CD8-positive, alpha-beta memory T cell (primary cell): ENCODE measurements at regions not wholly inside any gene's neighbourhood (a gene's known extent, or its start where the extent isn't known, plus 50 kb on each side); places are given as distances from the start of the nearest gene placed in this dataset.
"Not testable (repeated sequence)": the region's sequence is repeated elsewhere in the genome, so short reads cannot be mapped to it uniquely, and the experiment has no call there.

ENCODE experiments used
- CTCF ChIA-PET: fragments of 350-600 bp; sonication (Branson Sonifier 250); formaldehyde crosslinking; loops from one replicate; lab custom pipeline; 2021; ENCODE audit warnings: antibody characterized with exemption; lab: Charles Lee
- POLR2A ChIA-PET: fragments of 350-600 bp; sonication (Branson Sonifier 250); formaldehyde crosslinking; loops from one replicate; lab custom pipeline; 2021; ENCODE audit warnings: antibody characterized with exemption; lab: Charles Lee
- DNase-seq, 5 donors: peaks; one replicate each; pipeline versions ENCODE4 v3.0.0 to v3.0.0-alpha.2; 2020 to 2022; ENCODE audit warnings: mixed read lengths in 1 of 5
- H3K27ac ChIP-seq: one replicate; pipeline ENCODE4 v1.7.0; 2013; ENCODE audit warnings: low read depth, mild to moderate bottlenecking, low read length, moderate library complexity
- H3K27me3 ChIP-seq: 2 replicates; pipeline ENCODE4 v1.7.0; 2013; ENCODE audit warnings: low read length, mild to moderate bottlenecking; ENCODE audit not compliant: insufficient read depth, poor library complexity, severe bottlenecking
- H3K36me3 ChIP-seq: 2 replicates; pipeline ENCODE4 v1.7.0; 2013; ENCODE audit warnings: mild to moderate bottlenecking, low read length, moderate library complexity; ENCODE audit not compliant: insufficient read depth
- H3K4me1 ChIP-seq: 2 replicates; pipeline ENCODE4 v1.7.0; 2013; ENCODE audit warnings: mild to moderate bottlenecking, low read length, moderate library complexity; ENCODE audit not compliant: insufficient read depth
- H3K4me3 ChIP-seq: 2 replicates; pipeline ENCODE4 v1.7.0; 2013; ENCODE audit warnings: mild to moderate bottlenecking, low read length
- H3K9me3 ChIP-seq: 2 replicates; pipeline ENCODE4 v1.7.0; 2013; ENCODE audit warnings: mild to moderate bottlenecking, low read length
- H3K27ac Mint-ChIP-seq, 8 donors: one replicate each; pipeline ENCODE4 v1.8.0; 2020 to 2021; ENCODE audit warnings: mixed read lengths in 8 of 8, mild to moderate bottlenecking in 6 of 8, inconsistent platforms in 3 of 8, moderate library complexity in 3 of 8
- H3K27me3 Mint-ChIP-seq, 2 donors: one replicate each; pipeline ENCODE4 v1.8.0; 2020 to 2021; ENCODE audit warnings: mixed read lengths in 2 of 2, mild to moderate bottlenecking in 1 of 2, moderate library complexity in 1 of 2
- H3K36me3 Mint-ChIP-seq, 3 donors: one replicate each; pipeline ENCODE4 v1.8.0; 2020 to 2021; ENCODE audit warnings: mixed read lengths in 3 of 3, inconsistent platforms in 1 of 3, mild to moderate bottlenecking in 1 of 3
- H3K4me1 Mint-ChIP-seq, 3 donors: one replicate each; pipeline ENCODE4 v1.8.0; 2020 to 2021; ENCODE audit warnings: mixed read lengths in 3 of 3, inconsistent platforms in 1 of 3, mild to moderate bottlenecking in 1 of 3
- H3K4me3 Mint-ChIP-seq, 7 donors: one replicate each; pipeline ENCODE4 v1.8.0; 2020 to 2021; ENCODE audit warnings: mixed read lengths in 7 of 7, mild to moderate bottlenecking in 6 of 7, moderate library complexity in 4 of 7, inconsistent platforms in 2 of 7
- H3K9me3 Mint-ChIP-seq, 5 donors: one replicate each; pipeline ENCODE4 v1.8.0; 2020 to 2022; ENCODE audit warnings: mixed read lengths in 5 of 5, mild to moderate bottlenecking in 3 of 5, moderate library complexity in 2 of 5, inconsistent platforms in 1 of 5

GRCh38 chr9:30058463-30058862, 2326.0 kb upstream of the ACO1 start:
- no peaks in the 10 kb centered on the region for H3K4me1 ChIP-seq
- ChIA-PET CTCF (no interaction called here), POLR2A (no interaction called here)
- no peak overlapping the region for H3K4me3 ChIP-seq
- no peak overlapping the region for H3K27ac ChIP-seq
- H3K9me3 ChIP-seq, result no peaks in the 10 kb centered on the region
- Mint-ChIP-seq H3K4me3 (no peak overlapping the region), H3K4me1 (no peaks in the 10 kb centered on the region), H3K27me3 (no peaks in the 10 kb centered on the region), H3K9me3 (peaks cover 0 to 4% (median 3%) of the 10 kb centered on the region in 5 donors), H3K36me3 (no peaks in the 10 kb centered on the region), H3K27ac (no peak overlapping the region)
- no peak for DNase-seq
- H3K27me3 ChIP-seq, result no peaks in the 10 kb centered on the region
- H3K36me3 ChIP-seq, result no peaks in the 10 kb centered on the region

- no peak overlapping the region for H3K27ac Mint-ChIP-seq
- H3K27me3 Mint-ChIP-seq, result no peaks in the 10 kb centered on the region
- no peaks in the 10 kb centered on the region for H3K36me3 ChIP-seq
- peaks cover 0 to 7% (median 0%) of the 10 kb centered on the region in 5 donors for H3K9me3 Mint-ChIP-seq
- no peak overlapping the region for H3K4me3 Mint-ChIP-seq
- ChIA-PET POLR2A (no interaction called here), CTCF (no interaction called here)
- H3K4me1 ChIP-seq, result no peaks in the 10 kb centered on the region
- H3K36me3 Mint-ChIP-seq, result no peaks in the 10 kb centered on the region
- DNase-seq, result no peak
- no peaks in the 10 kb centered on the region for H3K9me3 ChIP-seq
- H3K4me1 Mint-ChIP-seq, result no peaks in the 10 kb centered on the region
- H3K4me3 ChIP-seq, result no peak overlapping the region
- no peaks in the 10 kb centered on the region for H3K27me3 ChIP-seq
- no peak overlapping the region for H3K27ac ChIP-seq
These were observed 2323.5 kb upstream of the ACO1 start for GRCh38 chr9:30060976-30061375.

GRCh38 chr9:30065888-30066287, 2318.6 kb upstream of the ACO1 start:
- H3K36me3 Mint-ChIP-seq, result no peaks in the 10 kb centered on the region

DNA sequence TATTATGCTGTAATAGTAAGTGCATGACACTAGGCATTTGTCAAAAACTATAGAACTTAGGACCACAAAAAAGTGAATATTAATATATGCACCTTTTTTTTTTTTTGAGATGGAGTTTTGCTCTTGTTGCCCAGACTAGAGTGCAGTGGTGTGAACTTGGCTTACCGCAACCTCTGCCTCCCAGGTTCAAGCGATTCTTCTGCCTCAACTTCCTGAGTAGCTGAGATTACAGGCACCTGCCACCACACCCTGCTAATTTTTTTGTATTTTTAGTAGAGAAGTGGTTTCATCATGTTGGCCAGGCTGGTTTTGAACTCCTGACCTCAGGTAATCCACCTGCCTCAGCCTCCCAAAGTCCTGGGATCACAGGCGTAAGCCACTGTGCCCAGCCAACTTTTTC, 2315.2 kb upstream of the ACO1 start:
- H3K27ac ChIP-seq, H3K27ac Mint-ChIP-seq, H3K4me3 Mint-ChIP-seq, H3K4me3 ChIP-seq, H3K36me3 Mint-ChIP-seq, H3K36me3 ChIP-seq, H3K4me1 Mint-ChIP-seq, H3K4me1 ChIP-seq, POLR2A ChIA-PET, CTCF ChIA-PET, H3K27me3 Mint-ChIP-seq, DNase-seq, H3K27me3 ChIP-seq, H3K9me3 ChIP-seq: not testable (repeated sequence)
- peaks cover 0 to 11% (median 6%) of the 10 kb centered on the region in 5 donors for H3K9me3 Mint-ChIP-seq

More at GRCh38 chr9:30065888-30066287, 2318.6 kb upstream of the ACO1 start:
- POLR2A ChIA-PET, result no interaction called here
- Mint-ChIP-seq H3K4me1 (no peaks in the 10 kb centered on the region), H3K4me3 (no peak overlapping the region), H3K9me3 (peaks cover 0 to 11% (median 5%) of the 10 kb centered on the region in 5 donors), H3K27me3 (no peaks in the 10 kb centered on the region), H3K27ac (no peak overlapping the region)
- Histone ChIP-seq H3K27ac (no peak overlapping the region), H3K4me3 (no peak overlapping the region), H3K36me3 (no peaks in the 10 kb centered on the region), H3K9me3 (no peaks in the 10 kb centered on the region), H3K4me1 (no peaks in the 10 kb centered on the region), H3K27me3 (no peaks in the 10 kb centered on the region)
- DNase-seq, result no peak
- CTCF ChIA-PET, result no interaction called here

DNA sequence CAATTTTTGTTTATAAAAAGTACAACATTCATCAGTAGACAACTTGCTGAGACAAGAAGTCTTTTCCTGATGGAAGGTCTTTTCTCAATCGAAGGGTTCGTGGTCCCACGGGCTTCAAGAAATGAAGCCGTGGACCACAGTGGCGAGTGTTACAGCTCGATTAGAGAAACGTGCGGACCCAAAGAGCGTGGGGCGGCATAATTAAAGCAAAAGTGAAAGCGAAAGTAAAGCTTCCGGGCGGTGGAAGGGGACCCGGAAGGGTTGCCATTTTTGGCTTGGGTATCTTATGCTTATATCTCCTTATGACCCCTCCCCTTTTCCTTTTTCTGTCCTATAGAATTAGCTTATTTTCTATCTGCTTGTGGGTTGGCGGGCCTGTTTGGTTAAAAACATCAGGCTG, 2309.4 kb upstream of the ACO1 start:
- H3K27ac ChIP-seq, result no peak overlapping the region
- ChIA-PET CTCF (no interaction called here), POLR2A (no interaction called here)
- Mint-ChIP-seq H3K4me3 (peak overlapping the region in 4 of 7 donors; percentile 16 to 83 (median 59)), H3K4me1 (peaks cover 9 to 20% (median 11%) of the 10 kb centered on the region in 3 donors), H3K27me3 (no peaks in the 10 kb centered on the region), H3K36me3 (no peaks in the 10 kb centered on the region), H3K27ac (peak overlapping the region in 3 of 8 donors; percentile 16 to 92 (median 63)), H3K9me3 (peaks cover 3 to 15% (median 4%) of the 10 kb centered on the region in 5 donors)
- no peaks in the 10 kb centered on the region for H3K27me3 ChIP-seq
- H3K4me1 ChIP-seq, result no peaks in the 10 kb centered on the region
- no peak overlapping the region for H3K4me3 ChIP-seq
- no peaks in the 10 kb centered on the region for H3K9me3 ChIP-seq
- no peaks in the 10 kb centered on the region for H3K36me3 ChIP-seq
- DNase-seq, result no peak

DNA sequence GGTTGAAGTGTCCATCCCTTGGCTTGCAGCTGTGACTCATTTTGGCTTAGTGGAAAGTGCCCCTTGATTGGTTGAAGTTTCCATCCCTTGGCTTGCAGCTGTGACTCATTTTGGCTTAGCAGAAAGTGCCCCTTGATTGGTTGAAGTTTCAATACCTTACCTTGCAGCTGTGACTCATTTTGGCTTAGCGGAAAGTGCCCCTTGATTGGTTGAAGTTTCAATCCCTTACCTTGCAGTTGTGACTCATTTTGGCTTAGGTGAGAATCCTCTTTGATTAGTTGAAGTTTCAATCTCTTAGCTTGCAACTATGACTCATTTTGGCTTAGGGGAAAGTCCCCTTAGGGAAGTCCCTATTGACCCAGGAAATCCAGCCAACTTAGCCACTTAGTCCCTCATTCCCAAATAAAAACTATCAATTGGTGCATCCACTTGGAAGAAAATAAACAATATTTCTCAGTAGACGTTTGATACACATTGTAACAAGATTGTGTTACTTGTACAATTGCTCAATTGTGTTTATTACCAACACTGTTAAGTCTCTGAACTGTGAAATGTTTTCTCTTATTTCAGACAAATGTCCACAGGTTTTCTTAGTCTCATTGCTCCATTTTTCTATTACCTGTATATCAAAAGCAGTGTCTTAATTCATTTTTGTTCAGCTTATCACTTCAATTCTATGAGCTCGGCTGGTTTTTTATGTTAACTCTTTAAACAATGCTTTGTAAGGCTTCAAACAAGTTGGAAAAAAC, 2308.8 kb upstream of the ACO1 start:
- Histone ChIP-seq H3K9me3 (no peaks in the 10 kb centered on the region), H3K27ac (no peak overlapping the region), H3K27me3 (no peaks in the 10 kb centered on the region), H3K36me3 (no peaks in the 10 kb centered on the region), H3K4me1 (no peaks in the 10 kb centered on the region), H3K4me3 (no peak overlapping the region)
- Mint-ChIP-seq H3K4me1 (peaks cover 9 to 20% (median 11%) of the 10 kb centered on the region in 3 donors), H3K9me3 (peaks cover 2 to 15% (median 4%) of the 10 kb centered on the region in 5 donors), H3K4me3 (peak overlapping the region in 2 of 7 donors; percentile 16 to 53), H3K27ac (peak overlapping the region in 1 of 8 donors; percentile 16), H3K27me3 (no peaks in the 10 kb centered on the region), H3K36me3 (no peaks in the 10 kb centered on the region)
- DNase-seq, result no peak
- POLR2A ChIA-PET, result no interaction called here
- CTCF ChIA-PET, result no interaction called here

DNA sequence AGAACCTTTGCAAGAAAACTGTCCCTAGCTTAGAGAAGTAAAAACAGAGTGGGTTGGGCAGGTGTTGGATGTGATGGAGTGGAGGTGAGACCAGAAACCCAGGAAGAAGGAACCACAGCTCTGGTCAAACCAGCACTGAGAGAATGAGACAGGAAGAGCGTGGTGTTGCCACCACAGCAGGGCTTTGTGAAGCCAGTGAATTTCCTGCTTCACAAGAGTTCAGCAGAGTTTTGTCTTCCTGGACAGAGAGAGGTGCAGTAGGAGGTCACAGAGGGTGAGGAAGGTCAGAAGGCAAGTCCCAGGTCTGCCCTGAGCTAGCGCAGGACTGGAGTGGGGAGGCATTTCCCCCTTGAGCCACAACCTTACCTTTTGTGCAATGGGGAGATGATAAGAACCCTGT, 2306.2 kb upstream of the ACO1 start:
- ChIA-PET POLR2A (no interaction called here), CTCF (no interaction called here)
- peak overlapping the region in 2 of 8 donors; percentile 27 to 60 for H3K27ac Mint-ChIP-seq

DNA sequence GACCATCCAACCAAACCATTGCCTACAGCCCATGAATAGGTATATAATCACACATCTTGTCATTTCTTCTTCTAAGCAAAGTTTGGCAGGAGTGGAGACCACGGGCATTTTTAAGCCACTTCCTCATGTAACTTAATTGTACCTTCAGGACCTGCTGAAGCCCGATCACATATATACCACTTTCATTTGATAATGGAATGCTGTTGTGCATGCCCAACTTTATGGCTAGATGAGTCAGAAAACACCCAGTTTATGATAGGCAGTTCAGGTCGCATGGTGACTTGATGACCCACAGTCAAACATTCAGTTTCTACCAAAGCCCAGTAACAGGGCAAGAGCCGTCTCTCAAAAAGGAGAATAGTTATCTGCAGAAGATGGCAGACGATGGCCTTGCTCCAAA, 2295.0 kb upstream of the ACO1 start:
- H3K4me1 Mint-ChIP-seq, result no peaks in the 10 kb centered on the region
- no peaks in the 10 kb centered on the region for H3K36me3 Mint-ChIP-seq

More for the DNA sequence above, 2306.2 kb upstream of the ACO1 start:
- no peaks in the 10 kb centered on the region for H3K27me3 Mint-ChIP-seq
- Histone ChIP-seq H3K27me3 (no peaks in the 10 kb centered on the region), H3K4me3 (no peak overlapping the region), H3K27ac (no peak overlapping the region), H3K36me3 (no peaks in the 10 kb centered on the region), H3K4me1 (no peaks in the 10 kb centered on the region), H3K9me3 (no peaks in the 10 kb centered on the region)
- H3K4me1 Mint-ChIP-seq, result peaks cover 9 to 20% (median 11%) of the 10 kb centered on the region in 3 donors
- H3K4me3 Mint-ChIP-seq, result no peak overlapping the region
- peaks cover 0 to 15% (median 3%) of the 10 kb centered on the region in 5 donors for H3K9me3 Mint-ChIP-seq
- DNase-seq, result no peak
- H3K36me3 Mint-ChIP-seq, result no peaks in the 10 kb centered on the region

More for the DNA sequence above, 2295.0 kb upstream of the ACO1 start:
- no peaks in the 10 kb centered on the region for H3K36me3 ChIP-seq
- H3K27ac ChIP-seq, result no peak overlapping the region
- Mint-ChIP-seq H3K27me3 (no peaks in the 10 kb centered on the region), H3K4me3 (no peak overlapping the region), H3K27ac (no peak overlapping the region), H3K9me3 (peaks cover 0 to 7% (median 0%) of the 10 kb centered on the region in 5 donors)
- POLR2A ChIA-PET, result no interaction called here
- no peak overlapping the region for H3K4me3 ChIP-seq
- CTCF ChIA-PET, result no interaction called here
- no peaks in the 10 kb centered on the region for H3K27me3 ChIP-seq
- DNase-seq, result no peak
- no peaks in the 10 kb centered on the region for H3K4me1 ChIP-seq
- no peaks in the 10 kb centered on the region for H3K9me3 ChIP-seq
